HG03469 (cell line): ENCODE measurements at regions not wholly inside any gene's neighbourhood (a gene's known extent, or its start where the extent isn't known, plus 50 kb on each side); places are given as distances from the start of the nearest gene placed in this dataset.
A peak's percentile ranks its signal among the peaks of the same experiment; 100 is the strongest.

Experiments
- ATAC-seq: cut with Tn5 transposase; IDR thresholded peaks from one replicate; pipeline ENCODE4 v1.9.1; 2021; ENCODE audit warnings: mild to moderate bottlenecking, moderate library complexity, moderate number of reproducible peaks; ENCODE audit not compliant: unreplicated experiment

DNA sequence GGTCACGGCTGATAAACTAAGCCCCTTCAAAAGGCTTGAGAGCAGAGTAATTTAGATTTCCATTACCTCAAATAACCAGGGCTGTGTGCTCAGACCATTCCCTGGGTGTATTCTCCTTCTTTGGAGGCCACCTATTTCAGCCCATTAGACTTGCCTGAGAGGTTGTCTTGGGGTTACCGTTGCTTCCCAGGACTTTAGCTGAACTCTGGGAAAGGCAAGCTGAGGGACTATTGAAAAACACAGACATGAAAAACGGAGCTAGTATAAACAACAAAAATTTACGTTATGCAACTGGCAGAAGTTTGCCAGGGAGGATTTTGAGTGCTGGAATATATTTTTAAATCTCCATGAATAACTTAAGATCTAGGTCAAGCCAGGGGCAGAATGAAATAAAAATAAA, 561.0 kb upstream of the TNP1 start:
- no peak for ATAC-seq

DNA sequence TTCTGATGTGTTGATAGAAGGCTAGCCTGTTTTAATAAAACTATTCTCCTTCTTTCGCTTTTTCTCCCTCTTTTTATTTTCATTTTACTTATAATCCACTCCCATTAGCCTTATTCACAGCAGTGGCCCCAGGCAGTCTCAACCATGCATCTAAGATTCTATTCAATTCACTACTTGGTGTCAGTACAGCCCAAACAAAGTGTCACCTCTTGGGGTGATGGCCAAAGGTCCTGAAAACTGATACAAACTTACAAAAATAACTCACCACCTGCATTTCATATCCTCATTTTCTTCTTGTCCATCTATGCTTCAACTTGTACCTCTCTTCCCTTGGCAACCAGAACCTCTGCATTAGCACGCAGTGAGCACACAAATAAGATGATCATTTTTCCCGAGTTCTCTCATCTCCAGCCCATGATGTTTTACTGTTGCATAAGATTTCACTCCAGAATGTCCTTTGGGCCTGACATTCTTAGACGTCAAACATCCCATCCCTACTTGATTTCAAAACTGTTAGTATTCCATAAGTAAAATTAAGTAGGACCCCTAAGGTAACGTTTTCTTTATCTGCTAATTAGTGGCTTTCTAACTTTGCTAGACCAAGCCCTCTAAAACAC, 559.3 kb upstream of the TNP1 start:
- no peak for ATAC-seq

DNA sequence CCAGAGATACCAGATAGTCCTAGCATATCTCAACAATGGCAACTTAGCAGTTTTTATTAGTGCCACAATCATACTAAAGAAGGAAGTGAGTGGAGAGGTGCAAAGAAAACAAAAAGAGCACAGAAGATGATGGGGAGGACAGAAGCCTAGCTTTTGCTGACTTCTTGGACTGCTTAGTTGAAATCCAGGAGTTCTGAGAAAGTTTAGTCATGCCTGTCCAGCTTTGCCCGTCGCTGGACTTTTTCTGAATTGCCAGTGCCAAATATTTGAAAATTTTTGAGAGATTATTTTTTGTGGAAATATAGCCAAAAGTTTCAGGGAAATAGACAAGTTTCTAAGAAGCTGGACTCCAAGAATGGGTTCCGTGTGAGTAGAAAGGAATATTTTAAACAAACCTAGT, 558.7 kb upstream of the TNP1 start:
- ATAC-seq, result no peak

DNA sequence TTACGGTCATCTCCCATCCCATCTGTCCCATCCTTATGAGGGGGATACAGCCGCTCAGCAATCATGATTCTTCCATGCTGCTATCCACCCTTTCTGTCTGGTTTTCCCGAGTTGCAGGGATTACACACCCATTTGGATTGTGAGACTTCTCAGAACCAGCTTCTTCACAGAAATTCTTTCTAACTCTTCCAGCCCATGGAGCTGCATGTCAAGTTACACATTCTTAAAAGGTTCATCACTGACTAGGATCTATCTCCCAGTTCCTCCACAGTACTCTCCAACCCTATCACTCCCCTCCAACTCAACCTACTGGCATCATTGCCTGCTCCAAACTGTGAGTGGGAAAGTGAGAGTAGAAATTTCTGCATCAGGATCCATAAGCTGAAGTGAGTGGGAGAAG, 558.2 kb upstream of the TNP1 start:
- ATAC-seq, result no peak

- ATAC-seq, result no peak
These were observed 557.7 kb upstream of the TNP1 start for GRCh38 chr2:217417536-217417935.

DNA sequence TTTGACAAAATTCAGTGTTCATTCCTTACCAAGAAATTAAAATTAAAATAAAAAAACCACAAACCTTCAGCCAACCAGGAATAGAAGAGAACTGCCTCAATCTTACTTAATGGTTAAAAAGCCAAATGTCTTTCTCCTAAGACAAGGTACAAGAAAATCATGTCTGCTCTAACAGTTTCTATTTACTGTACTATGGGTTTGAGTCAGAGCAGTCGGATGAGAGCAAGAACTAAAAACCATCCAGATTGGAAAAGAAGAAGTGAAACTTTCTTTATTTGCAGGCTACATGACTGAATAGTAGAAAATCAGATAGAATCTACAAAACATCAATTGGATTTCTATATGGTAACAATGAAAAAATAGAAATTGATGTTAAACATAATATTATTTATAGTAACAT, 555.5 kb upstream of the TNP1 start:
- peak; percentile 90 for ATAC-seq

DNA sequence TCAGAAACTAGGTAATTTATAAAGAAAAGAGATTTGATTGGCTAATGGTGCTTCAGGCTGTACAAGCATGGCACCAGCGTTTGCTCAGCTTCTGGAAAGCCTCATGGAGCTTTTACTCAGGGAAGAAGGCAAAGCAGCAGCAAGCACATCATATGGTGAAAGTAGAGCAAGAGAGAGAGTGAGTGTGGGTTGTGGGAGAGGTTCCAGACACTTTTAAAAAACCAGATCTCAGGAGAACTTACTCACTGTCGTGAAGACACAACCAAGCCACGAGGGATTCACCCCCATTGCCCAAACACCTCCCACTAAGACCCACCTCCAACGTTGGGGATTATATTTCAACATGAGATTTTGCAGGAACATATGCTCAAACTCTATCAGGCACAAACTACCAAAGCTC, 554.6 kb upstream of the TNP1 start:
- ATAC-seq, result no peak

DNA sequence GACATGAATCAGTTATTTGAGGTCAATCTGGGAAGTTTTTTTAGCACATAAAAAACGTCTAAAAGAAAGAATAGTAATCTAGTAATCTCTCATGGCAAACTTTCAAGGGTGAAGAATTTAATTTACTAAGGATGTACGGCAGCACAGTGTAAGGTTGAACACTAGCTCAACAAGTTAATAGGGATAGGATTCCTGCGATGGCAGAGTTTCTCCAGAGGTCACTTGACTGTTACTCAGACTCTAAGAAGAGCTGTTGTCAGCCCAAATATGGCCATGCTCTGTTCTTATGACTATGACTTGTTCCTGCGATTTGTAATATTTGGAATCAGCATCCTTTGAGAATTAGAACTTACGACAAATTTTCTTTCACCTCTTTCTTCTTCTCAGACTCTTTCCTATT, 553.3 kb upstream of the TNP1 start:
- ATAC-seq, result no peak

DNA sequence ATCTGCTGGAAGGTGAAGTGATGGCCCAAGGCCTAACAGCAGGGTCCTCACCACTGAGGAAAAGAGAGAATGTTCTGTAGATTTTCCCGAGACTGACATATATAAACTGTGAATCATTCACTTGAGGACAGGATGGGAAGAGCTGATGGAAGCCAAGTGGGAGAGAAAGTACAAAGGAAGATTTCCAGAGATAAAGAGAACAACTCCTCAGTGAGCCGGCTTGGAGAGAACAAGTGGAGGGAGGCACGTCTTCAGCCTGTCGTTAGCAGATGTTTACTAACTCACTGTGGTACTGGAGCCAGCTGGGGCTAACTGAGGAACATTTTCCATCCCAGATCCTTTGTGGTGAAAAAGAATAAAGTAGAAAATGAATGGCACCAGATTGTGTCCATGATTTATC, 552.9 kb upstream of the TNP1 start:
- no peak for ATAC-seq

- ATAC-seq, result no peak
These were observed 552.4 kb upstream of the TNP1 start for GRCh38 chr2:217412277-217412676.

- no peak for ATAC-seq
These were observed 550.8 kb upstream of the TNP1 start for GRCh38 chr2:217410681-217410960.

GRCh38 chr2:217409949-217410680, 550.3 kb upstream of the TNP1 start:
- ATAC-seq, result no peak

GRCh38 chr2:217407362-217407761, 547.5 kb upstream of the TNP1 start:
- ATAC-seq, result no peak

DNA sequence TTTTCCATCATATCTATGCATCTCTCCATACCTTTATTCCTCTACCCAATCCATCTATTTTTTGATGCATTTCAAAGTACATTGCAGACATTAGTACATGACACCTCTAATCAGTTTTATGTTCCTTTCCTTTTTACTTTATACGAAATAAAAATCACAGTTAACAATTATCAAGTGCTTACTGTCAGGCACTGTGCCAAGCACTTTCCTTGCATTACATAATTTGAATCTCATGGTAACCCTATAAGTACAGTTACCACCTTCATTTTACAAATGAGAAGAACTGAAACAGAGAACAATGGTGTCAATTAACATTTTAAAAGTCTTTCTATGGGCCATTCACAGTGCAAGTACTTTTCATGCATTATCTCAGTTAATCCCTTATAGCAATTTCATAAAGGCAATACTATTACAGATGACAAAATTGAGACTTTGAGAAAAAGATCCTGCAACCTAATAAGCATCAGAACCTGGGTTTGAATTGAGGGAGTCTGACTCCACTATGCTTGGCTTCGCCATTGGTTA, 544.4 kb upstream of the TNP1 start:
- ATAC-seq, result no peak

DNA sequence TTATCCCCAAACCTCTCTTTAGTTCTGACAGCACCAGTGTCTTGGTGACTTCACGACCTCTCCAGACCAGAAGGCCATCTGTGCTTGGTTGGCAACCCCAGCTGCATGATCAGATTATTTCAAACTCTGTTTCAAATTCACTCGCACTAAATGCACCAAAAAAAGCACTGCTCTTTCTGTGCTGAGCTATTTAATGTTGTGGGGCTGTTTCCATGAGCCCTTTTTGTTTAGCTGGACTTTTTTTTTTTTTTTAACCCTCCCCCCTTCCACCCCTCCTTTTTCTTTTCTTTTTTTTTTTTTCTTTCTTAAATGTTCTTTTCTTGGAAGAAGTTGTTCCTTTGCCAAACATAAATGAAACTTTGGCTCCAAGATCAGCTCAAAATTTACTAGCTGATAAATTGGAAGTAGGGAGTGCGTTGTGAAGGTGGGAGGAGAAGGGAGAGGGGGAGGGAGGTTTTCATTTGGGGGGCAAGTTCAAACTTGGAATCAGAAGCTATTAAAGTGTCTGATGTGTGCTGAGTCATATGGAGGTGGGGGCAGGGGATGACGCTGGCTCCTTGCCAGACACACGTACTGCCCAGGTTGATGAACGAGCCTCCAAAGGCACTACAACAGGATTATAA, 543.0 kb upstream of the TNP1 start:
- no peak for ATAC-seq

DNA sequence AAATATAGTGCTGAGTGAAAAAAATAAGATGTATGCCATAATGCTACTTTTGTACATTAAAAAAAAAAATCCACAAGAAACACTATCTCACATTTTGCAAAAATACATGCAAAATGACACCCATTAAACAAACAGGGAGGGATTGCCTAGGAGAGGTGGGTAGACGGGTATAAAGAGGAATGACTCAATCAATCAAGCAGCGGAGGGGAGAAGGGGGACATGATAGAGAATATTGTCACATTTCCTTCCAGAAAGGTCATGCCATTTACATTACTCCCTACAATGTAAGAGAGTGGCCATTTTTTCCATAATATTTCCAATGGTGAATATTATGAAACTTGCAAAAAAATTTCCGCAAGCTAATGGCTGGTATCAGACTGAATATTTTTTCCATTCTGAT, 542.3 kb upstream of the TNP1 start:
- ATAC-seq, result no peak

DNA sequence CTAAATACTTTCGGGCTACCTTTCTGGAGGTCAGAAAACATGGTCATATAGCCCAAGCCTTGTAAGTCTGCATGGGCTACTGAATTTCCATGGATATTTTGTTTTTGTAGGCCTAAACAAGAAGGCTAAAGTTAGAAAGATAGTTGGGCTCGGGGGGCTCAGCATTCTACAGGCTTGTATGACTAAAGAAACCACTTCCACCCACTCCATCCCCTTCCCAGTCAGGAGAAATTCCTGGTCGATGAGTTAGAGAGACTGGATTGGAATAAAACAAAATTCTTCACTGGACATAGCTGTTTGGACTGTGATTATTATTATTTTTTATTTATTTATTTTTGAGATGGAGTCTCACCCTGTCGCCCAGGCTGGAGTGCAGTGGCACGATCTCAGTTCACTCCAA, 539.4 kb upstream of the TNP1 start:
- ATAC-seq, result no peak

- no peak for ATAC-seq
These were observed 539.0 kb upstream of the TNP1 start for GRCh38 chr2:217398860-217399259.

- no peak for ATAC-seq
These were observed 538.2 kb upstream of the TNP1 start for GRCh38 chr2:217398101-217398500.

- no peak for ATAC-seq
These were observed 536.7 kb upstream of the TNP1 start for GRCh38 chr2:217396586-217396985.

DNA sequence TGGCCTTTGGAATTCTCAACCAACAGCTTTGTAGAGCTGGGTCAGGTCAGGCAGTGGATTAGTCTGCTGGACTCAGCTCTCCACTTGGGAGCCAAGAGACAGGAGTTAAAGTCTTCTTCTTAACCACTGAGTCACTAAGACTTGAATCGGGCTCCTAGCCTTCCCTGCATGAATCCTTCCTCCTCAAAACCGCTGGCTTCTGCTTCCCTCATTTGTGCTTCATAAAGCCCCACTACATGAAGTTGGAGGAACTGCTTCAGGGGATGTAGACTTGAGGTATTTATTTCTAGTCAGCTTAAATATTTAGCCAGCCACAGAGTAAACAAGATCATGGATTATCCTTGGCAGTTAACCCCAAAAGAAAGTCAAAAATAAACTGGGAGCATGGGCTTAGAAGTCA, 536.3 kb upstream of the TNP1 start:
- ATAC-seq, result no peak
